K562 (cell line): ENCODE measurements at regions not wholly inside any gene's neighbourhood (a gene's known extent, or its start where the extent isn't known, plus 50 kb on each side); places are given as distances from the start of the nearest gene placed in this dataset.

ENCODE experiments used
- ATAC-seq: fragments of 200-7000 bp; cut with Tn5 transposase; 3 replicates; pipeline ENCODE4 v1.9.1; 2020; ENCODE audit warnings: moderate library complexity
- BruUV-seq: library from RNA; stranded (reverse); fragments of 400-500 nt; replicated peaks from 2 replicates; lab custom pipeline; 2021; lab: Mats Ljungman, UMichigan
- CTCF ChIA-PET: fragments of 300-600 bp; formaldehyde crosslinking; extraction: SDS; loops from one replicate; lab custom pipeline; 2021; ENCODE audit warnings: low intra/inter-chr PET ratio; lab: Yijun Ruan, JAX
- POLR2A ChIA-PET: fragments of 300-600, 350-650 bp; sonication (Branson Sonifier 250); formaldehyde crosslinking; extraction: SDS; loops from one replicate; lab custom pipeline; 2021; ENCODE audit warnings: antibody characterized with exemption, inconsistent platforms; lab: Yijun Ruan, JAX
- DNase-seq, 4 experiments: peaks; one replicate each; pipeline versions ENCODE4 v3.0.0 to v3.0.0-alpha.2; 2011 to 2018; ENCODE audit warnings: low spot score in 3 of 4, mixed read lengths in 3 of 4; ENCODE audit errors: extremely low read depth in 1 of 4
- FAIRE-seq: peaks from 2 replicates; lab custom pipeline; 2011; peaks lifted over from hg19 to GRCh38; lab: Jason Lieb, UNC
- H2AFZ ChIP-seq: 2 replicates; pipeline ENCODE4 v1.6.0; 2011; ENCODE audit warnings: low read depth, low read length, control low read depth, inconsistent platforms
- H3K27ac ChIP-seq: fragments of 200-600 bp; 3 replicates; pipeline ENCODE4 v1.8.0; 2011; ENCODE audit warnings: low read depth, mild to moderate bottlenecking, control low read depth, inconsistent platforms, low read length, moderate library complexity, mixed read lengths; ENCODE audit errors: extremely low read depth
- H3K27me3 ChIP-seq, 2 experiments: fragments of 300-600 bp in 1 of 2; 2 replicates in 1 of 2; 3 replicates in 1 of 2; pipeline versions ENCODE4 v1.6.0 to v1.8.0; 2011; ENCODE audit warnings: inconsistent platforms in 2 of 2, low read length in 2 of 2, mild to moderate bottlenecking in 1 of 2, mixed read lengths in 1 of 2, moderate library complexity in 1 of 2; ENCODE audit not compliant: control insufficient read depth in 2 of 2, insufficient read depth in 2 of 2
- H3K36me3 ChIP-seq: fragments of 300-600 bp; 3 replicates; pipeline ENCODE4 v1.8.0; 2011; ENCODE audit warnings: mild to moderate bottlenecking, low read length, inconsistent platforms; ENCODE audit not compliant: control insufficient read depth, insufficient read depth
- H3K4me1 ChIP-seq, 2 experiments: fragments of 200-600 bp in 1 of 2; replicated peaks in 1 of 2; 2 replicates in 1 of 2; 3 replicates in 1 of 2; pipeline versions ENCODE4 v1.5.1 to v1.8.0; 2011; ENCODE audit warnings: inconsistent platforms in 2 of 2, low read length in 2 of 2, mild to moderate bottlenecking in 1 of 2, mixed read lengths in 1 of 2, moderate library complexity in 1 of 2; ENCODE audit not compliant: control insufficient read depth in 2 of 2, insufficient read depth in 2 of 2
- H3K4me2 ChIP-seq: 2 replicates; pipeline ENCODE4 v1.6.1; 2011; ENCODE audit warnings: low read length, control low read depth, inconsistent platforms, mixed read lengths; ENCODE audit not compliant: insufficient read depth
- H3K4me3 ChIP-seq: fragments of 200-600 bp; sonication (generic), shearing (Covaris generic); 2 replicates; pipeline ENCODE4 v1.5.1; 2016; ENCODE audit warnings: control low read depth, inconsistent platforms
- H3K79me2 ChIP-seq: fragments of 200-600 bp; 3 replicates; pipeline ENCODE4 v1.8.0; 2011; ENCODE audit warnings: low read length, inconsistent platforms; ENCODE audit not compliant: control insufficient read depth, insufficient read depth
- H3K9ac ChIP-seq, 2 experiments: 2 replicates each; pipeline versions ENCODE4 v1.6.0 to v1.6.1; 2011; ENCODE audit warnings: low read depth in 2 of 2, low read length in 2 of 2, control low read depth in 1 of 2, inconsistent platforms in 1 of 2, mild to moderate bottlenecking in 1 of 2, mixed read lengths in 1 of 2; ENCODE audit not compliant: insufficient read depth in 1 of 2
- H3K9me1 ChIP-seq: one replicate; pipeline ENCODE4 v1.6.0; 2011; ENCODE audit warnings: inconsistent platforms, mild to moderate bottlenecking, low read length, moderate library complexity; ENCODE audit not compliant: control insufficient read depth, insufficient read depth
- H3K9me3 ChIP-seq: replicated peaks from 2 replicates; pipeline ENCODE4 v1.5.1; 2011; ENCODE audit warnings: low read depth, low read length, inconsistent platforms; ENCODE audit not compliant: control insufficient read depth, insufficient read depth
- H4K20me1 ChIP-seq: replicated peaks from 2 replicates; pipeline ENCODE4 v1.6.1; 2011; ENCODE audit warnings: low read length, inconsistent platforms, mixed read lengths; ENCODE audit not compliant: control insufficient read depth, insufficient read depth
- ARID3B ChIP-seq: fragments of 250-450 bp; sonication (Bioruptor Pico); IDR thresholded peaks from 2 replicates; pipeline ENCODE4 v1.4.0; 2020; ENCODE audit warnings: borderline replicate concordance
- IRF2 ChIP-seq: sonication (generic); formaldehyde crosslinking; IDR thresholded peaks from 2 replicates; pipeline ENCODE4 v1.8.1; 2022; ENCODE audit warnings: mild to moderate bottlenecking, missing genetic modification reagents
- TSHZ1 ChIP-seq: fragments of 250-450 bp; sonication (Bioruptor Pico); IDR thresholded peaks from 2 replicates; pipeline ENCODE4 v1.4.0; 2020; ENCODE audit warnings: mild to moderate bottlenecking, moderate library complexity
- ZNF57 ChIP-seq: fragments of 450-650 bp; formaldehyde crosslinking; IDR thresholded peaks from 2 replicates; pipeline ENCODE4 v1.4.0; 2020; ENCODE audit warnings: mild to moderate bottlenecking, moderate library complexity
- WGBS: fragments of 100-300 bp; shearing (Covaris generic); methylation state at CpG from one replicate; pipeline ENCODE4 v1.1.6; 2016; ENCODE audit warnings: low coverage, mixed read lengths; ENCODE audit not compliant: insufficient coverage; ENCODE audit errors: missing lambda C conversion rate; 5-methylcytosine and 5-hydroxymethylcytosine counted together
- in situ Hi-C: fragments of 300-500 bp; cut with MboI; formaldehyde crosslinking; loops from 4 replicates; pipeline ENCODE4 v1.15.0; 2018; ENCODE audit warnings: inconsistent platforms, mixed read lengths
- intact Hi-C: fragments of 100-400 bp; cut with micrococcal nuclease; formaldehyde crosslinking; loops from 2 replicates; pipeline ENCODE4 v1.14.2; 2022

DNA sequence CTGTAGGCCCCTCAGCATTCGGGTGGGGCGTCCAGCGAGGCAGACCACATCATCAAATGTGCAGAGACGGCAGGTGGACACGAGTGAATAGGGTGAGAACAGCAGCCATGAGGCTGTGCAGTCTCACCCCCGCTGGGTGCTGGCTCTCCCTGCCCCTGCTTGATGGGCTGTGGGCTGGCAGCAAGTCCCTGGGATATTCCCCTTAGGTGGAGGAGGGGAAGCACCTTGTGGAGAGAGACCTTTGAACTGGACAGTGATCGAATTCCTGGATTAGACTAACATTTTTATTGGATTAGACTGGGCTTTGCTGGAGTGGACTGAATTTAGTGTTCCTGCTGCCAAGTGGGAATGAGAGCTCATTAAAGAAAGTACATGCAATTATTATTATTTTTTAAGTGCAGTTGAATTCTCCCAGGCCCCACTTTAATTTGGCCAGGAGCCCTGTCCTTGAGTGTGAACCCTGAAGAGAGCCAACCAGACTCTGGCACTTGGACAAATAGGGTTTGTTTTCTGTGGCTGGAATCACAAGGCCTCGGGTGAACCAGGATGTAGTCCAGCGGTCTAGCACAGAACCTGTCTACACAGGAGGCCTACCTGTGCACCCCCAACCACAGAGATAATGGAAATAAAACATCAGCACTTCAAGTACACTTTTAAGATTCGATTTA lies 193.1 kb downstream of the ABHD5 start:
- no peaks in the 10 kb centered on the region for H4K20me1 ChIP-seq
- H3K9ac ChIP-seq = no peak overlapping the region
- no peak overlapping the region for H2AFZ ChIP-seq
- CTCF ChIA-PET = no interaction called here
- H3K4me2 ChIP-seq = no peak overlapping the region
- in situ Hi-C loops = no loop called here
- no peaks in the 10 kb centered on the region for H3K4me1 ChIP-seq
- no TSS peak for BruUV-seq
- no peaks in the 10 kb centered on the region for H3K9me1 ChIP-seq
- POLR2A ChIA-PET = interaction anchor here (0.8 to 1.5 kb wide), 2 partner anchors 12 to 14 kb away, joined by 3 read pairs; no protein-coding TSS in a partner anchor
- no peaks in the 10 kb centered on the region for H3K79me2 ChIP-seq
- TF ChIP-seq ZNF57 (CRISPR knock-in tag) = no peak
- no peak for TF ChIP-seq ARID3B
- no peak for TF ChIP-seq IRF2 (CRISPR knock-in tag)
- no peak for TF ChIP-seq TSHZ1 (CRISPR knock-in tag)
- no peaks in the 10 kb centered on the region for H3K36me3 ChIP-seq
- no peak for DNase-seq
- FAIRE-seq = no peak
- H3K9me3 ChIP-seq = no peaks in the 10 kb centered on the region
- no peak overlapping the region for H3K4me3 ChIP-seq
- WGBS = 0% methylated on average over 10 of the region's 10 CpGs
- no peak for ATAC-seq
- no peak overlapping the region for H3K27ac ChIP-seq
- peaks cover 9 to 29% of the 10 kb centered on the region in 2 experiments for H3K27me3 ChIP-seq
- intact Hi-C loops = no loop called here
